Left lung (tissue), 4 donors: ENCODE measurements at regions not wholly inside any gene's neighbourhood (a gene's known extent, or its start where the extent isn't known, plus 50 kb on each side); places are given as distances from the start of the nearest gene placed in this dataset.

ENCODE experiments used
- ATAC-seq: fragments of 200-7000 bp; cut with Tn5 transposase; one replicate; pipeline ENCODE4 v1.9.1; 2020; ENCODE audit warnings: moderate library complexity
- DNase-seq, 4 donors: peaks; one replicate each; pipeline ENCODE4 v3.0.0-alpha.2; 2013 to 2020
- H3K27ac ChIP-seq, 2 donors: fragments of 200-600 bp; sonication (generic) in 1 of 2; one replicate each; pipeline versions ENCODE4 v1.5.0 to v1.8.0; 2020 to 2021
- H3K27me3 ChIP-seq, 2 donors: fragments of 200-600 bp; sonication (generic) in 1 of 2; one replicate each; pipeline versions ENCODE4 v1.5.0 to v1.8.0; 2020 to 2021
- H3K36me3 ChIP-seq, 2 donors: fragments of 200-600 bp; sonication (generic) in 1 of 2; one replicate each; pipeline versions ENCODE4 v1.5.0 to v1.8.0; 2020 to 2021
- H3K4me1 ChIP-seq, 2 donors: fragments of 200-600 bp; one replicate each; pipeline ENCODE4 v1.8.0; 2021
- H3K4me3 ChIP-seq, 2 donors: fragments of 200-600 bp; sonication (generic) in 1 of 2; one replicate each; pipeline versions ENCODE4 v1.5.0 to v1.8.0; 2020 to 2021; ENCODE audit warnings: mild to moderate bottlenecking in 1 of 2
- H3K9me3 ChIP-seq, 2 donors: fragments of 200-600 bp; sonication (generic) in 1 of 2; one replicate each; pipeline versions ENCODE4 v1.5.0 to v1.8.0; 2020 to 2021
- intact Hi-C, 2 donors: fragments of 100-400 bp; cut with DNase I; formaldehyde crosslinking; loops; one replicate each; pipeline versions ENCODE4 v1.11.2 to v1.14.2; 2022
- TF ChIP-seq, protein P1 (sequence below), 2 donors: fragments of 200-600 bp; sonication (generic) in 1 of 2; IDR thresholded peaks; one replicate each; pipeline versions ENCODE4 v1.5.0 to v1.8.0; 2021; ENCODE audit warnings: antibody characterized with exemption in 2 of 2
- donor health status: DM: no; HTN: yes; CAD: no.
- donor health status: DM: no; HTN: no; CAD: no.

DNA sequence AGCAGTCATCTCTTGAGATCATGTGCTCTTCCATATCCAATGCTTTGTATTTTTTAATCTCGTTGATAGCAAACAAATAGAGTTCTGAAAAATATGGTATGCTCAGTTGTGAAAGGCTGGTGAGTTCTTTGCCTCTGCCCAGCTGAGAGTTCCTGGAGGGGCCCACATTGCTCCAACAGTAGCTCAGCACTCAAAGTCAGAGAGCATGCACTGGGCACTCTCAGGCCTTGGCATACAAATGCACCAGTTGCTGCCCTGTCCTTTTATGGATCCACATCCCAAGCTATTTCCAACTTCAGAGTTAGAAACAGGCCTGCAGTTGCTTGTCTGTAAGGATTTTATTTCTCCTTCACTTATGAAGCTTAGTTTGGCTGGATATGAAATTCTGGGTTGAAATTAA, 181.7 kb upstream of the CHRNA7 start:
- ATAC-seq (no peak), DNase-seq (no peak)
- Histone ChIP-seq H3K4me1 (no peaks in the 10 kb centered on the region), H3K9me3 (peaks cover 0 to 13% of the 10 kb centered on the region in 2 donors), H3K36me3 (no peaks in the 10 kb centered on the region), H3K4me3 (no peak overlapping the region), H3K27ac (no peak overlapping the region), H3K27me3 (no peaks in the 10 kb centered on the region)
- intact Hi-C loops = no loop called here
- TF ChIP-seq, protein P1, sequence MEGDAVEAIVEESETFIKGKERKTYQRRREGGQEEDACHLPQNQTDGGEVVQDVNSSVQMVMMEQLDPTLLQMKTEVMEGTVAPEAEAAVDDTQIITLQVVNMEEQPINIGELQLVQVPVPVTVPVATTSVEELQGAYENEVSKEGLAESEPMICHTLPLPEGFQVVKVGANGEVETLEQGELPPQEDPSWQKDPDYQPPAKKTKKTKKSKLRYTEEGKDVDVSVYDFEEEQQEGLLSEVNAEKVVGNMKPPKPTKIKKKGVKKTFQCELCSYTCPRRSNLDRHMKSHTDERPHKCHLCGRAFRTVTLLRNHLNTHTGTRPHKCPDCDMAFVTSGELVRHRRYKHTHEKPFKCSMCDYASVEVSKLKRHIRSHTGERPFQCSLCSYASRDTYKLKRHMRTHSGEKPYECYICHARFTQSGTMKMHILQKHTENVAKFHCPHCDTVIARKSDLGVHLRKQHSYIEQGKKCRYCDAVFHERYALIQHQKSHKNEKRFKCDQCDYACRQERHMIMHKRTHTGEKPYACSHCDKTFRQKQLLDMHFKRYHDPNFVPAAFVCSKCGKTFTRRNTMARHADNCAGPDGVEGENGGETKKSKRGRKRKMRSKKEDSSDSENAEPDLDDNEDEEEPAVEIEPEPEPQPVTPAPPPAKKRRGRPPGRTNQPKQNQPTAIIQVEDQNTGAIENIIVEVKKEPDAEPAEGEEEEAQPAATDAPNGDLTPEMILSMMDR (IDR thresholded peaks at IDR 0.05) = no peak

DNA sequence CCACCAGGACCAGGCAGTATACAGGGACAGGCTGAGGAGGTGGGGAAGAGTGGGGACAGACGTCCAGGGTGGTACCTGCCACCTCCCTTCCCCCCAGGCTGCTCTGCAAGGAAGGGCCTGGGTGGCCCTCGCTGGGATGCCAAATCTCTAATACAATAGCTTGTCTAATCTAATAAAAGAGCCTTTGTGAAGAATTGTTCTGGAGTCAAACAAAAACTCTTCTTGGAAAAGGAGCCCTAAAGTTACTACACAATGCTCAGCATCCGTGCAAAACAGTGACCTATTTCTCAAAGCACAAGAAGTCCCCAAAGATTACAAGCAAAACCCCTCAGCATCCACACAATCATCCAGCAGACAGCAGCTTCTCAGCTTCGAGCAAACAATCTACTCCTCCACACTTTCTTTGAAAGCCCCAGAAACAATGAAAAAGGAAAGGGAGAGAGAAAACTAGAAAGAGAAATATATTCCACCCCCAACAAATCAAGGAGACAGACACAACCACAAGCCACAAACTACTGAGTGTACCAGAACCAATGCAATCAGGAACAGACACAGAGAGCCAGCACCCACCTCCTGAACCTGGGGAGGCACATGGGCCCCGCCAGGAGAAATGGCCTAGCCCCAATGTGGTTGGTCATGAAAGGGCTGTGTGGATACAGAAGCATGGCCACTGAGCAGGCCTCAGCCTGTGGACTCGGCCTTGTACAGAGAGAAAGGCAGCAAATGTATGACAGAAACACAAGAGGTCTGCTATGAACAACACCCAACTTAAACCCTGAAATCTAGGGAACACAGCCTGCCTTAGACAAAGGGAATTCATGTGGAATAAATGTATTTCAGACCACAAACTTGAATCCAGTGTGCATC, 177.1 kb upstream of the CHRNA7 start:
- no peaks in the 10 kb centered on the region for H3K27me3 ChIP-seq
- no peak for DNase-seq
- ATAC-seq = no peak
- no peaks in the 10 kb centered on the region for H3K36me3 ChIP-seq
- TF ChIP-seq, protein P1 (IDR thresholded peaks at IDR 0.05) = no peak
- no peak overlapping the region for H3K27ac ChIP-seq
- no peak overlapping the region for H3K4me3 ChIP-seq
- intact Hi-C loops = loop anchor here in 1 of 2 donors (10.0 kb wide), 1 partner anchor 58 kb away; no protein-coding TSS in a partner anchor
- no peaks in the 10 kb centered on the region for H3K4me1 ChIP-seq
- H3K9me3 ChIP-seq = peaks cover 0 to 22% of the 10 kb centered on the region in 2 donors

DNA sequence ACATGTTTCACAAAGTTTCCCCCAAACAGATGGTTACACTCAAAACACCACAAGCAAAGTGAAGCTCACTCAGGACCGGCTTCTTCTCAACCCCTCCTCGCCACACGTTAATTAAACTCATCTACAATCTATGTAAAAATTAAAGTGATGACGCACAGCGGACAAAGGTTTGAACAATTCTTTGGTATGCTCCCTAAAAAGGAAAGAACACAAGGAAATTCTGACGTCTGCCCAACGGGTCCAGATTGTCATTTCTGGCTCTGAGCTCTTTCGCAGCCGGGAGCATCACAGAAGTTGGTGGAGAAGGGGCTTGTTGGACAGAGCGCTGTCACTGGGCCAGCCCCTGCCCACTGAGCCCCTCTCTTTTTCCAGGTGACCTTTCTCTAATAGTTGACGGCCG, 173.7 kb upstream of the CHRNA7 start:
- H3K4me3 ChIP-seq = no peak overlapping the region
- no peak for ATAC-seq
- no peak overlapping the region for H3K27ac ChIP-seq
- intact Hi-C loops = loop anchor here in 1 of 2 donors (10.0 kb wide), 1 partner anchor 62 kb away; no protein-coding TSS in a partner anchor
- no peaks in the 10 kb centered on the region for H3K4me1 ChIP-seq
- H3K27me3 ChIP-seq = no peaks in the 10 kb centered on the region
- peaks cover 0 to 9% of the 10 kb centered on the region in 2 donors for H3K9me3 ChIP-seq
- no peaks in the 10 kb centered on the region for H3K36me3 ChIP-seq
- DNase-seq = no peak
- TF ChIP-seq, protein P1 (IDR thresholded peaks at IDR 0.05) = no peak

DNA sequence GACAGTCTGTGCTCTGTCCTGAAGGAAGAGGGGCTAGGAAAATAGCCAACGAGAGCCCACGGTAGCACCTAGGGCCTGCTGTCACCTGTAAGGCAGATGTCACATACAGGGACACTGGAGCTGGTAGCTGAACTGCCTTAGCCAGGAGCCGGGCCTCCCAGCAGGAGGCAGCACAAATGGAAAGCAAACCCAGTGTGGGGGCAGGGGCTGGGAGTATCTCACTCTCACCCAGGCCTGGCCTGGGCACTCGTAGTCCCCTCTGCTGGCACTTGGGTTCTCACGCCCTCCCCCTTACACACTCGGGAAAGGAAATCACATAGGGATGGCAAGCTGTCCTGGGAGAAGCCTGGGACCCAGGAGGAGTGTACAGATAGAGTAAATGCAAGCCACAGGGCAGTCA, 173.1 kb upstream of the CHRNA7 start:
- Histone ChIP-seq H3K9me3 (peaks cover 0 to 9% of the 10 kb centered on the region in 2 donors), H3K27me3 (no peaks in the 10 kb centered on the region), H3K27ac (no peak overlapping the region), H3K4me3 (no peak overlapping the region), H3K4me1 (no peaks in the 10 kb centered on the region), H3K36me3 (no peaks in the 10 kb centered on the region)
- DNase-seq (no peak), ATAC-seq (no peak)
- intact Hi-C loops = loop anchor here in 1 of 2 donors (10.0 kb wide), 1 partner anchor 62 kb away; no protein-coding TSS in a partner anchor
- TF ChIP-seq, protein P1 (IDR thresholded peaks at IDR 0.05) = no peak

DNA sequence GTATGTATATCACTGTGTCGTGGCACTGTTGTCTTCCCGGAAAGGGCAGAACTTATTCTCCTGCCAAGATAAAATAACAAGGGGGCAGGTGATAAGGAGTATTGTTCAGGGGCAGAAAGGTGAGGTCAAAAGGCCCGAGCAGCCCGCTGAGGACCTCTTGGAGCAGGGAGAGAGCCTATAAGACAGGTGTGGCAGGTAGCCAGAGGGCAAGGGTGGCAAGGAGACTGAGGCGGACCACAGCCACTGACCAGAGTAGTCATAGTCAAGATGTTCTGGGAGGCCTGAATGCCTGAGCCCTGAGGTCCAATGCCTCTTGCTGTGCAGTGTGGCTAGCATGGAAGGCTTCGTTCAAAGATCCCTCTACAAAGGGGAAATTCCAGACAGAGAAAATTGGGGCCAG, 172.3 kb upstream of the CHRNA7 start:
- H3K4me1 ChIP-seq = no peaks in the 10 kb centered on the region
- H3K9me3 ChIP-seq = peaks cover 0 to 9% of the 10 kb centered on the region in 2 donors
- no peaks in the 10 kb centered on the region for H3K36me3 ChIP-seq
- H3K4me3 ChIP-seq = no peak overlapping the region
- ATAC-seq (no peak), DNase-seq (no peak)
- H3K27me3 ChIP-seq = no peaks in the 10 kb centered on the region
- intact Hi-C loops = loop anchor here in 1 of 2 donors (10.0 kb wide), 1 partner anchor 63 kb away; no protein-coding TSS in a partner anchor
- no peak overlapping the region for H3K27ac ChIP-seq
- TF ChIP-seq, protein P1 (IDR thresholded peaks at IDR 0.05) = no peak
